GM12892 (cell line): ENCODE measurements at regions not wholly inside any gene's neighbourhood (a gene's known extent, or its start where the extent isn't known, plus 50 kb on each side); places are given as distances from the start of the nearest gene placed in this dataset.

ENCODE experiments used
- POLR2A ChIP-seq: IDR thresholded peaks from 2 replicates; pipeline ENCODE4 v1.6.1; 2011; ENCODE audit warnings: low read depth, low read length, control low read depth
- POLR2AphosphoS5 ChIP-seq: IDR thresholded peaks from 2 replicates; pipeline ENCODE4 v1.6.1; 2011; ENCODE audit warnings: low read depth, low read length, control low read depth
- TAF1 ChIP-seq: IDR thresholded peaks from 2 replicates; pipeline ENCODE4 v1.6.1; 2011; ENCODE audit warnings: low read depth, mild to moderate bottlenecking, control low read depth, low read length, borderline replicate concordance

- TF ChIP-seq POLR2A (no peak), POLR2AphosphoS5 (no peak), TAF1 (no peak)
Measured at GRCh38 chr1:79807816-79808215, 801.3 kb upstream of the ADGRL4 start.
